ENCODE measurements at regions not wholly inside any gene's neighbourhood (a gene's known extent, or its start where the extent isn't known, plus 50 kb on each side); places are given as distances from the start of the nearest gene placed in this dataset.

- no peak for TF ChIP-seq CTCF (CRISPR knock-in tag; IDR thresholded peaks at IDR 0.05)
- no peak for TF ChIP-seq ZNF572 (CRISPR knock-in tag; IDR thresholded peaks at IDR 0.05)
- TF ChIP-seq, protein P1, sequence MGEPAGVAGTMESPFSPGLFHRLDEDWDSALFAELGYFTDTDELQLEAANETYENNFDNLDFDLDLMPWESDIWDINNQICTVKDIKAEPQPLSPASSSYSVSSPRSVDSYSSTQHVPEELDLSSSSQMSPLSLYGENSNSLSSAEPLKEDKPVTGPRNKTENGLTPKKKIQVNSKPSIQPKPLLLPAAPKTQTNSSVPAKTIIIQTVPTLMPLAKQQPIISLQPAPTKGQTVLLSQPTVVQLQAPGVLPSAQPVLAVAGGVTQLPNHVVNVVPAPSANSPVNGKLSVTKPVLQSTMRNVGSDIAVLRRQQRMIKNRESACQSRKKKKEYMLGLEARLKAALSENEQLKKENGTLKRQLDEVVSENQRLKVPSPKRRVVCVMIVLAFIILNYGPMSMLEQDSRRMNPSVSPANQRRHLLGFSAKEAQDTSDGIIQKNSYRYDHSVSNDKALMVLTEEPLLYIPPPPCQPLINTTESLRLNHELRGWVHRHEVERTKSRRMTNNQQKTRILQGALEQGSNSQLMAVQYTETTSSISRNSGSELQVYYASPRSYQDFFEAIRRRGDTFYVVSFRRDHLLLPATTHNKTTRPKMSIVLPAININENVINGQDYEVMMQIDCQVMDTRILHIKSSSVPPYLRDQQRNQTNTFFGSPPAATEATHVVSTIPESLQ (CRISPR knock-in tag; conservative IDR thresholded peaks at IDR 0.05) = no peak
- TF ChIP-seq, protein P2, sequence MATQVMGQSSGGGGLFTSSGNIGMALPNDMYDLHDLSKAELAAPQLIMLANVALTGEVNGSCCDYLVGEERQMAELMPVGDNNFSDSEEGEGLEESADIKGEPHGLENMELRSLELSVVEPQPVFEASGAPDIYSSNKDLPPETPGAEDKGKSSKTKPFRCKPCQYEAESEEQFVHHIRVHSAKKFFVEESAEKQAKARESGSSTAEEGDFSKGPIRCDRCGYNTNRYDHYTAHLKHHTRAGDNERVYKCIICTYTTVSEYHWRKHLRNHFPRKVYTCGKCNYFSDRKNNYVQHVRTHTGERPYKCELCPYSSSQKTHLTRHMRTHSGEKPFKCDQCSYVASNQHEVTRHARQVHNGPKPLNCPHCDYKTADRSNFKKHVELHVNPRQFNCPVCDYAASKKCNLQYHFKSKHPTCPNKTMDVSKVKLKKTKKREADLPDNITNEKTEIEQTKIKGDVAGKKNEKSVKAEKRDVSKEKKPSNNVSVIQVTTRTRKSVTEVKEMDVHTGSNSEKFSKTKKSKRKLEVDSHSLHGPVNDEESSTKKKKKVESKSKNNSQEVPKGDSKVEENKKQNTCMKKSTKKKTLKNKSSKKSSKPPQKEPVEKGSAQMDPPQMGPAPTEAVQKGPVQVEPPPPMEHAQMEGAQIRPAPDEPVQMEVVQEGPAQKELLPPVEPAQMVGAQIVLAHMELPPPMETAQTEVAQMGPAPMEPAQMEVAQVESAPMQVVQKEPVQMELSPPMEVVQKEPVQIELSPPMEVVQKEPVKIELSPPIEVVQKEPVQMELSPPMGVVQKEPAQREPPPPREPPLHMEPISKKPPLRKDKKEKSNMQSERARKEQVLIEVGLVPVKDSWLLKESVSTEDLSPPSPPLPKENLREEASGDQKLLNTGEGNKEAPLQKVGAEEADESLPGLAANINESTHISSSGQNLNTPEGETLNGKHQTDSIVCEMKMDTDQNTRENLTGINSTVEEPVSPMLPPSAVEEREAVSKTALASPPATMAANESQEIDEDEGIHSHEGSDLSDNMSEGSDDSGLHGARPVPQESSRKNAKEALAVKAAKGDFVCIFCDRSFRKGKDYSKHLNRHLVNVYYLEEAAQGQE (IDR thresholded peaks at IDR 0.05; ENCODE audit: borderline replicate concordance in 1 of 2, low read depth in 1 of 2, low read length in 2 of 2) = no peak
Observed at GRCh38 chr1:55399346-55399745, 184.2 kb upstream of the USP24 start.
